ENCODE measurements at regions not wholly inside any gene's neighbourhood (a gene's known extent, or its start where the extent isn't known, plus 50 kb on each side); places are given as distances from the start of the nearest gene placed in this dataset.

- TF ChIP-seq RAD21 (IDR thresholded peaks at IDR 0.05; ENCODE audit: low read depth) = no peak
- no peak for TF ChIP-seq CTCF (IDR thresholded peaks at IDR 0.05 in 2 of 3, conservative IDR thresholded peaks at IDR 0.05 in 1 of 3; ENCODE audit: borderline replicate concordance in 1 of 3, insufficient read depth in 1 of 3, low read depth in 2 of 3, low read length in 2 of 3)
Observed at GRCh38 chr2:42115588-42115987, 53.6 kb upstream of the EML4 start.

Measured in HCT116 (cell line).